ENCODE measurements at regions not wholly inside any gene's neighbourhood (a gene's known extent, or its start where the extent isn't known, plus 50 kb on each side); places are given as distances from the start of the nearest gene placed in this dataset.

DNA sequence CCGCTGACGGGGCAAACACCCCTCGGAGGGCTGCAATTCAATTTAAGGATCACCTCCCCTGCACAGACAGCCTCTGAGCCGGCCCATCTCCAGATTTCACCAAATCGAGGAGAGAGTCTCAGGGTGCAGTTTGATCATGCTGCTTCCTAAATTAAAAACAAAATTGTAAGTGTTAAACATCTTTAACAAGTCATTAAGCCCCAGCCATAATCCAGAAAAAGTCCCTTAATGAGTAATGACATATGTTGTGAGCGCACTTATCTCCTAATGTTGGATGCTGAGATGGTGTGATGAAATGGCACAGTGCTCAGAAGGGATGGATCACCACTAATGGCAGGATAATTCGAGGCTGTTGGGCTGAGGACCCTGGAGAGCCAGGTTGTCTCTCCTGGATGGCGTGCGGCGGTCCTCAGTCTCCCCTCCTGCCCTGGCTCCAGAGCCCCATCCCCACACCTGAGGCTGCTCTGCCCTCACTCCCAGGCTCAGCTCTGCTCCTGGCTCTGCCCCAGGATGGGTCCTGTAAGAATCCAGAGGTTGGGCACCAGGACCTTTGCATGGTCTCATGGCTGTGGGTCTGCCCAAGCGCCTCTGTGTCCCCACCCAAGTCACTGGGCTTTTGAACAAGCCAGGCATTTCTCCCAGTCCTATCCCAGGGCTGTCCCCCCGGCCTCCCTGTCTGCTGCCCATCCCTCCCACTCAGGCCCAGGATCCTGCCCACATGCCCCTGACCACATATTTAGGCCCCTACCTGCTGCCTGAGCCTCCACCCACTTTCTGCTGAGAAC is 224.4 kb upstream of the POU3F1 start:
- intact Hi-C loops (cut with DNase I), result no loop called here
- H3K4me1 ChIP-seq, result no peaks in the 10 kb centered on the region
- no peak for DNase-seq
- H3K27ac ChIP-seq, result no peak overlapping the region
- H3K9me3 ChIP-seq, result no peaks in the 10 kb centered on the region
- WGBS, 2 donors, result 52 to 66% methylated on average over 9 of the region's 12 CpGs
- no peak for TF ChIP-seq POLR2A (IDR thresholded peaks at IDR 0.05)
- TF ChIP-seq, protein P1, sequence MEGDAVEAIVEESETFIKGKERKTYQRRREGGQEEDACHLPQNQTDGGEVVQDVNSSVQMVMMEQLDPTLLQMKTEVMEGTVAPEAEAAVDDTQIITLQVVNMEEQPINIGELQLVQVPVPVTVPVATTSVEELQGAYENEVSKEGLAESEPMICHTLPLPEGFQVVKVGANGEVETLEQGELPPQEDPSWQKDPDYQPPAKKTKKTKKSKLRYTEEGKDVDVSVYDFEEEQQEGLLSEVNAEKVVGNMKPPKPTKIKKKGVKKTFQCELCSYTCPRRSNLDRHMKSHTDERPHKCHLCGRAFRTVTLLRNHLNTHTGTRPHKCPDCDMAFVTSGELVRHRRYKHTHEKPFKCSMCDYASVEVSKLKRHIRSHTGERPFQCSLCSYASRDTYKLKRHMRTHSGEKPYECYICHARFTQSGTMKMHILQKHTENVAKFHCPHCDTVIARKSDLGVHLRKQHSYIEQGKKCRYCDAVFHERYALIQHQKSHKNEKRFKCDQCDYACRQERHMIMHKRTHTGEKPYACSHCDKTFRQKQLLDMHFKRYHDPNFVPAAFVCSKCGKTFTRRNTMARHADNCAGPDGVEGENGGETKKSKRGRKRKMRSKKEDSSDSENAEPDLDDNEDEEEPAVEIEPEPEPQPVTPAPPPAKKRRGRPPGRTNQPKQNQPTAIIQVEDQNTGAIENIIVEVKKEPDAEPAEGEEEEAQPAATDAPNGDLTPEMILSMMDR (IDR thresholded peaks at IDR 0.05), result no peak
- no peak overlapping the region for H3K4me3 ChIP-seq
- peaks cover 0 to 48% (median 0%) of the 10 kb centered on the region in 4 donors for H3K27me3 ChIP-seq
- no peaks in the 10 kb centered on the region for H3K36me3 ChIP-seq

DNA sequence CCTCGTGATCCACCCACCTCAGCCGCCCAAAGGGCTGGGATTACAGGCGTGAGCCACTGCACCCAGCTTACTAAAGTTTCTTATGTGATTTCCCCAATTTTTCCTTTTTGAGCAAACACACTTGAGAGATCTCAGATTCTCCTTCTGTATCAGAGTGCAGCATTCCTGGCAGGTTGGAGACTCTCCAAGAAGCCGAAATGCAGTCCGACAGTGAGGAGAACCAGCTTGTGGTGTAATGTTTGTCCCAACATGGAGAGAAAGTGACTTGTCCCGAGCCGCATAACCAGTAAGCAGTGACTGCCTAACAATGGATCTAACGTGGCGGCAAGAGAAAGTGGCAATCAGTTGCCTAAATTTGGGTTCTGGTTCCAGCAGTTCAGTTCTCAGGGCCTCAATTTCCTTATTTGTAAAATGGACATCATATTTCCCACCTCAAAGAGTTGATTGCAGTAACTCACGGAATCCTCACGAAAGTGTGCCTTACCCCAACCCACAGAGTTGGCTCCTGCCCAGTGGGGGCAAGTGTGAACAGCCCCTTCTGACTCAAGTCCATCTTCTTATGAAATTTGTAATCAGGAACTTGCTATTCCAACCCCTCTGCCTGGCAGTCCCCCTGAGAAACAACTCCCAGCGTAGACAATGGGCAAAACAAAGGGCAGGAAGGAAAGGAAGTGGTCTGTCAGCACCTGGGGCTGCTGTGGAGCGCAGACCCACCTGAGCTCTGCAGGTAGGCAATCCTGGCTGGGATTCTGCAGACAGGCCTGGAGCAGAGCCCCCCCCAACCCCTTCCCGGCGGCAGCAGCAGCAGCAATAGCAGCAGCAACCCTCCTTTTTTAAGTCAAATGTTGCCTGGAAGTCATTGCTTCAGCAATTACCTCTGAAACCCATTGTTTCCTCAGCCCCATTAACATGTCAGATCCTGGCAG is 223.6 kb upstream of the POU3F1 start:
- H3K4me3 ChIP-seq, result no peak overlapping the region
- no peak for DNase-seq
- intact Hi-C loops (cut with DNase I), result no loop called here
- whole genome bisulfite sequencing, 2 donors, result 52 to 57% methylated on average over 12 to 14 of the region's 15 CpGs
- H3K27me3 ChIP-seq, result peaks cover 0 to 57% (median 0%) of the 10 kb centered on the region in 4 donors
- H3K36me3 ChIP-seq, result no peaks in the 10 kb centered on the region
- no peak overlapping the region for H3K27ac ChIP-seq
- TF ChIP-seq, protein P1 (IDR thresholded peaks at IDR 0.05), result no peak
- no peak for TF ChIP-seq POLR2A (IDR thresholded peaks at IDR 0.05)
- no peaks in the 10 kb centered on the region for H3K4me1 ChIP-seq
- H3K9me3 ChIP-seq, result no peaks in the 10 kb centered on the region

DNA sequence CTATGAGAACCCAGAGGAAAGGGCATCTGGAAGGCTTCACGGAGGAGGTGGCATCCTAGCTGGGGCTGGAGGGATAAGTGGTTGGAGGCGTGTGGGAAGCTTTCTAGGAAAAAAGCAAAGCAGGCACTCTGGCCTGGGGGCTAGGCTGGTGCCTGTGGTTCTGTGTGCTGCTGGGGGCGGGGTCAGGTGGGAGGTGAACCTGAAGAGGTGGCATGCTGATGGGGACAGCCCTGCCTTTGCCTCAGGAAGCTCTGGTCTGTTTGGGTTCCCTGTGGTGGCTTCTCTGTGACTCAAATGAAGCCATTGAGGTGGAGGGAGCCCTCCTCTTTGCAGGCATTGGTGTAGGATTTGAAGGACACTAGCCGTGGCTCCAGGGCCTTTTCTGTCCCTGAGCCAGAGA is 221.6 kb upstream of the POU3F1 start:
- TF ChIP-seq, protein P1 (IDR thresholded peaks at IDR 0.05), result no peak
- TF ChIP-seq POLR2A (IDR thresholded peaks at IDR 0.05), result no peak
- Histone ChIP-seq H3K4me1 (no peaks in the 10 kb centered on the region), H3K4me3 (no peak overlapping the region), H3K27me3 (peaks cover 0 to 66% (median 0%) of the 10 kb centered on the region in 4 donors), H3K9me3 (no peaks in the 10 kb centered on the region), H3K36me3 (no peaks in the 10 kb centered on the region), H3K27ac (no peak overlapping the region)
- WGBS, 2 donors, result 75% methylated on average over 4 of the region's 4 CpGs
- DNase-seq, result no peak
- intact Hi-C loops (cut with DNase I), result no loop called here

DNA sequence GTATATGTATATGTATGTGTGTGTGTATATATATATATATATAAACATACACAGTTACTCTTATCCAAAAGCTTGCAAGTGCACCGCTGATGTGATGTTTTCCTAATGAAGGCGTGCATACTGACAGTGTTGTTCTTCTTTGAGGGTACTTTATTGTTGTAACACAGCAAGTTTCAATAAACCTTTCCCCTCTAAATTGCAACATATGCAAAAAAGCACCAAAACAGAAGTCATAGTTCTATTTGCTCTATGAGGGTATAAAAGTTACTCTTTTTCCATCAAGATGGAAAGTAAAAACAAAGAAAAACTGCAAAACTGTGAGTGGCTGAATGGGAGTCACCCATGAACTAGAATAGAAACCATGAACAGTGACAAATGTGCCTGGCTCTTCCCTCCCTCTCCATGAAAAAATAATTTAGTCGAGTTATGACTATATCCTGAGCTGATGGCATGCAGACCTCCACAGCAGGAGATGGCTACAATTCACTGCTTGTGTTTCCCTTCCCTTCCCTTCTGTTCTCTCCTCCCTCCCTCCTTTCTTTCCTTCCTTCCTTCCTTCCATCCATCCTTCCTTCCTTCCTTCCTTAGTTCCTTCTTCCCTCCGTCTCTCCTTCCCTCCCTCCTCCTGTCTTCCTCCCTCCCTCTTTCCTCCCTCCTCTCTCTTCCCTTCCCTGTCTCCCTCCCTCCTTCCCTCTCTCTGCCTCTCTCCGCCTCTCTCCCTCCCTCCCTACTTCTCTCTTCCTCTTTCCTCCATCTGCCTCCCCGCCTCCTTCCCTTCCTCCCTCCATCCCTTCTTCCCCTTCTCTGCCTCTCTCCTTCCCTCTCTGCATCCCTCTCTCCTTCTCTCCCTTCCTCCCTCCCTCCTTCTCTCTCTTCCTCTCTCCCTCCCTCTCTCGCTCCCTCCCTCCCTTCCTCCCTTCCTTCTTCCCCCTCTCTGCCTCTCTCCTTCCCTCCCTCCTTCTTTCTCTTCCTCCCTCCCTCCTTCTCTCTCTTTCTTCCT is 220.7 kb upstream of the POU3F1 start:
- Histone ChIP-seq H3K4me1 (no peaks in the 10 kb centered on the region), H3K27ac (no peak overlapping the region), H3K9me3 (no peaks in the 10 kb centered on the region), H3K27me3 (peaks cover 0 to 69% (median 0%) of the 10 kb centered on the region in 4 donors), H3K36me3 (no peaks in the 10 kb centered on the region), H3K4me3 (no peak overlapping the region)
- DNase-seq, result no peak
- no peak for TF ChIP-seq POLR2A (IDR thresholded peaks at IDR 0.05)
- 74 to 75% methylated on average over 7 of the region's 7 CpGs for WGBS, 2 donors
- intact Hi-C loops (cut with DNase I), result no loop called here

DNA sequence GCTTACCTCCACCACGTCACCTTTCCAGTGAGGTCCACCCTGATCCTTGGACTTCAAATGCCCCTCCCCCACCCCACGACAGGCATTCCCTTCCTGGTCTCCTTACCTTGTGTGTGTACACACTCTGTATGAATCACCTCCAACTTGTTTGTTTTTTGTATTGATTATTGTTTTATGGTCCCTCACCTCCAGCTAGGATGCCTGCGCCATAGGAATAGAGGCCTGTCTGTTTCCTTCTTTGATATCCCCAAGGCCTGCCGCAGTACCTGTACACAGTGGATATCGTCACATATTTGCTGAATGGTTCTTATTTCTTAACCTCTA is 219.6 kb upstream of the POU3F1 start:
- Histone ChIP-seq H3K9me3 (no peaks in the 10 kb centered on the region), H3K27ac (no peak overlapping the region), H3K27me3 (peaks cover 0 to 72% (median 0%) of the 10 kb centered on the region in 4 donors), H3K4me1 (no peaks in the 10 kb centered on the region), H3K36me3 (no peaks in the 10 kb centered on the region), H3K4me3 (no peak overlapping the region)
- TF ChIP-seq POLR2A (IDR thresholded peaks at IDR 0.05), result no peak
- 86 to 89% methylated on average over 5 of the region's 5 CpGs for WGBS, 2 donors
- intact Hi-C loops (cut with DNase I), result no loop called here
- DNase-seq, result no peak
